GM06990 (cell line): ENCODE measurements at regions not wholly inside any gene's neighbourhood (a gene's known extent, or its start where the extent isn't known, plus 50 kb on each side); places are given as distances from the start of the nearest gene placed in this dataset.

ENCODE experiments used
- DNase-seq: peaks from one replicate; pipeline ENCODE4 v3.0.0-alpha.2; 2011; ENCODE audit not compliant: insufficient read length; ENCODE audit errors: extremely low read depth
- H3K27me3 ChIP-seq: replicated peaks from 2 replicates; pipeline ENCODE4 v1.6.0; 2011; ENCODE audit warnings: low read length; ENCODE audit not compliant: control insufficient read depth, insufficient read depth
- H3K36me3 ChIP-seq: 2 replicates; pipeline ENCODE4 v1.5.1; 2011; ENCODE audit warnings: low read length; ENCODE audit not compliant: control insufficient read depth, insufficient read depth
- H3K4me3 ChIP-seq: replicated peaks from 2 replicates; pipeline ENCODE4 v1.5.1; 2011; ENCODE audit warnings: low read depth, mild to moderate bottlenecking, control low read depth, low read length
- CTCF ChIP-seq: IDR thresholded peaks from 2 replicates; pipeline ENCODE4 v1.5.1; 2011; ENCODE audit warnings: low read length, control low read depth, mild to moderate bottlenecking, inconsistent platforms; ENCODE audit not compliant: insufficient read depth, poor library complexity, severe bottlenecking

- TF ChIP-seq CTCF = no peak
- DNase-seq = no peak
- no peak overlapping the region for H3K4me3 ChIP-seq
- no peaks in the 10 kb centered on the region for H3K36me3 ChIP-seq
- no peaks in the 10 kb centered on the region; the same call in 1 of the 2 replicates for H3K27me3 ChIP-seq
These were observed 64.1 kb upstream of the IRX4 start for GRCh38 chr5:1946776-1947175.

GRCh38 chr5:1946122-1946677, 63.5 kb upstream of the IRX4 start:
- DNase-seq = no peak
- Histone ChIP-seq H3K4me3 (no peak overlapping the region), H3K27me3 (no peaks in the 10 kb centered on the region; the same call in 1 of the 2 replicates), H3K36me3 (no peaks in the 10 kb centered on the region)
- no peak for TF ChIP-seq CTCF

- no peak for TF ChIP-seq CTCF
These were observed 62.9 kb upstream of the IRX4 start for GRCh38 chr5:1945606-1946005.

GRCh38 chr5:1944408-1944807, 61.7 kb upstream of the IRX4 start:
- no peak for TF ChIP-seq CTCF
- Histone ChIP-seq H3K36me3 (no peaks in the 10 kb centered on the region), H3K27me3 (no peaks in the 10 kb centered on the region; the same call in 1 of the 2 replicates), H3K4me3 (no peak overlapping the region)
- DNase-seq = no peak

More at GRCh38 chr5:1945606-1946005, 62.9 kb upstream of the IRX4 start:
- DNase-seq = no peak
- Histone ChIP-seq H3K36me3 (no peaks in the 10 kb centered on the region), H3K27me3 (no peaks in the 10 kb centered on the region; the same call in 1 of the 2 replicates), H3K4me3 (no peak overlapping the region)

GRCh38 chr5:1943481-1943880, 60.8 kb upstream of the IRX4 start:
- no peak for DNase-seq
- Histone ChIP-seq H3K4me3 (no peak overlapping the region), H3K36me3 (no peaks in the 10 kb centered on the region), H3K27me3 (no peaks in the 10 kb centered on the region; the same call in 1 of the 2 replicates)
- no peak for TF ChIP-seq CTCF

- no peak for TF ChIP-seq CTCF
- no peak overlapping the region for H3K4me3 ChIP-seq
- H3K27me3 ChIP-seq = no peaks in the 10 kb centered on the region; the same call in 1 of the 2 replicates
These were observed 59.9 kb upstream of the IRX4 start for GRCh38 chr5:1942630-1943029.

More at GRCh38 chr5:1942630-1943029, 59.9 kb upstream of the IRX4 start:
- no peaks in the 10 kb centered on the region for H3K36me3 ChIP-seq
- DNase-seq = no peak
